HL-60 (cell line): ENCODE measurements at regions not wholly inside any gene's neighbourhood (a gene's known extent, or its start where the extent isn't known, plus 50 kb on each side); places are given as distances from the start of the nearest gene placed in this dataset.

ENCODE experiments used
- CTCF ChIP-seq: IDR thresholded peaks from one replicate; pipeline ENCODE4 v1.5.1; 2011; ENCODE audit warnings: low read length, control low read depth, inconsistent platforms; ENCODE audit not compliant: insufficient read depth
- REST ChIP-seq: IDR thresholded peaks from 2 replicates; pipeline ENCODE4 v1.6.1; 2012; ENCODE audit warnings: low read depth; ENCODE audit not compliant: insufficient replicate concordance

GRCh38 chr3:153783741-153784480 is 337.3 kb upstream of the ARHGEF26 start:
- TF ChIP-seq CTCF, result no peak
- no peak for TF ChIP-seq REST
